Bronchial epithelial cell (primary cell): ENCODE measurements at regions not wholly inside any gene's neighbourhood (a gene's known extent, or its start where the extent isn't known, plus 50 kb on each side); places are given as distances from the start of the nearest gene placed in this dataset.

ENCODE experiments used
- DNase-seq: peaks from one replicate; pipeline ENCODE4 v3.0.0-alpha.2; 2010; ENCODE audit warnings: low read depth
- FAIRE-seq: peaks from 2 replicates; lab custom pipeline; 2011; peaks lifted over from hg19 to GRCh38; lab: Jason Lieb, UNC
- H3K27me3 ChIP-seq: 2 replicates; pipeline ENCODE4 v1.5.1; 2011; ENCODE audit warnings: low read length; ENCODE audit not compliant: control insufficient read depth, insufficient read depth
- H3K36me3 ChIP-seq: 2 replicates; pipeline ENCODE4 v1.5.1; 2011; ENCODE audit warnings: low read length; ENCODE audit not compliant: control insufficient read depth, insufficient read depth
- H3K4me3 ChIP-seq: 2 replicates; pipeline ENCODE4 v1.5.1; 2011; ENCODE audit warnings: mild to moderate bottlenecking, low read depth, low read length, control low read depth
- CTCF ChIP-seq: IDR thresholded peaks from 2 replicates; pipeline ENCODE4 v1.5.1; 2011; ENCODE audit warnings: mild to moderate bottlenecking, moderate library complexity, low read length, control low read depth, inconsistent platforms; ENCODE audit not compliant: insufficient read depth, severe bottlenecking

GRCh38 chr2:13649918-13650317, 933.2 kb downstream of the TRIB2 start:
- H3K36me3 ChIP-seq, result no peaks in the 10 kb centered on the region
- no peak overlapping the region for H3K4me3 ChIP-seq
- no peaks in the 10 kb centered on the region for H3K27me3 ChIP-seq
- DNase-seq (no peak), FAIRE-seq (no peak)
- no peak for TF ChIP-seq CTCF

DNA sequence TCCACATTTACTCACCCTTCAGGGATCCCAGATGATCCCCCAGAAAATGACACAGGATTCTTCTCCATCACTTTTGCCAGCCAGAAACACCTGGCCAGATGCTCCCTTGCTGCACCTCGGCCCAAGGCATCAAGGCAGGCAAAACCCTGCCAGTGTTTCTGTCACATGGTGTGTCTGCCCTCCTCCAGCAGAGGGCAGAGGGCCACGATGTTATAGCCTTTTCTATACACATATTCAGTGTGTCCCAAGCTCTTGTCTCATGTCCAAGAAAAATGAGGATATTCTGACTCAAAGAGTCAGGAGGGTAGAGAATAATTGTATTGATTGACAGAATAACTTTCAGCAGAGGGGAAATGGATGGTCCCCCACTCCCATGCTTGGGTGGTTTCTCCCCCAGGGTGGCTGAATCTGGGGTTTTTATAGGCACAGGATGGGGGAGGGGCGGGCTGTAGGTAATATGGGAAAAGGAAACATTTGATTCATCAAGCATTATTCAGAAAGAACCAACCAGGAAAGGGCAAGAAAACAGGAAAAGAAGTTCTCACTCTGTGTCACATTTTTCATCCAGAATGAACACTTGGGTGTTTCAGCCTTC, 933.9 kb downstream of the TRIB2 start:
- no peak for FAIRE-seq
- Histone ChIP-seq H3K4me3 (no peak overlapping the region), H3K27me3 (no peaks in the 10 kb centered on the region), H3K36me3 (no peaks in the 10 kb centered on the region)
- TF ChIP-seq CTCF, result no peak
- peak; percentile 39 for DNase-seq

- DNase-seq (no peak), FAIRE-seq (no peak)
- TF ChIP-seq CTCF, result no peak
- Histone ChIP-seq H3K27me3 (no peaks in the 10 kb centered on the region), H3K36me3 (no peaks in the 10 kb centered on the region), H3K4me3 (no peak overlapping the region)
These were observed 935.0 kb downstream of the TRIB2 start for GRCh38 chr2:13651684-13652131.

DNA sequence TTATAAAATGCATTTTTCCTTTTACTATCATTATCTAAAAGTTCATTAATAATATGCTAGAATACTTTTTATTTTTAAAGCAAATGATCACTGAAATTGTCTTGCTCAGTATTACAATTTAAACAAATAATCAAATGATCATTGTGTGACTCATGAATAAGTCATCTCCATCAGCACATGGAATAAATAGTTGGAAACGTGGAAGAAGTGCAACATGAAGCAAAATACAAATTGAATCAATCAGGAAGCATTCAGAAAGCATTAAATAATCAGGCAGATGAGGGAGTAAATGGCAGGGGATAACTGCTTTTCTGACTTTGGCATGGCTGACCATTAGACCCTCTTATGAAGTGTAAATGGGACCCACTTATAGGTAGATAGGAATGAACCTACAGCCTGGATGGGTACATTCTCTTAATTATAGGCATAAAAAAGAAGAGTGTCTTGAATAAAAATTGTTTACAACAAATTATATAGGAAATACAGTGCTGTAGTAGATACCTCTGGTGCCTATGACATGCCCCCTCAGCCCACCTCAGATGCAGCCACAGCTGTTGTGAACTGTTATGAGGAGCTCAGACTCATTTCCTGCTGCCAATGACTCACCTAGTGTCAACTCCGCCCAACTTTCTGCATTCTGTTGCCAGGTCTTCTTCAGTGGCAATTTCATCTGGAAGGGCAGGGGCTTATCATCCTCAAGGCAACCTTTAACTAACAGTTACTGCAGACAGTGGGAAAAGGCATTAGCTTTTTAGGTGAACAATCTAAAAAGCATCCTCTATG, 936.0 kb downstream of the TRIB2 start:
- TF ChIP-seq CTCF, result no peak
- Histone ChIP-seq H3K27me3 (no peaks in the 10 kb centered on the region), H3K36me3 (no peaks in the 10 kb centered on the region), H3K4me3 (no peak overlapping the region)
- FAIRE-seq, result no peak
- DNase-seq, result peak; percentile 89

DNA sequence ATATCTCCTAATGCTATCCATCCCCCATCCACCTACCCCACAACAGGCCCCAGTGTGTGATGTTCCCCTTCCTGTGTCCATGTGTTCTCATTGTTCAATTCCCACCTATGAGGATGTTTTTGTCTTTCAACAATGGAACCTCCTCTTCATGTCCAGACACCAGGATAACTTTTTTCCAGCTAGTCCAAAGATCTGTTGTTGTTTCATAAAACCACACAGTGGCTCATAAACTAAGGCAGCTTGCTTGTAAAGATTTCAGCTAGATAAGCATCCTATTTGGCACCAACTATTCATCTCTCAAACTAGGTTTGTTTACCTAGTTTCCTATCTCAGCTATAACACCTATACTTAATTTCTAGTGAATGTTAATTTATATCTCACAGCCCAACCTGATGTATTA, 937.7 kb downstream of the TRIB2 start:
- DNase-seq (no peak), FAIRE-seq (no peak)
- no peak overlapping the region for H3K4me3 ChIP-seq
- H3K27me3 ChIP-seq, result no peaks in the 10 kb centered on the region
- H3K36me3 ChIP-seq, result no peaks in the 10 kb centered on the region
- no peak for TF ChIP-seq CTCF

GRCh38 chr2:13660231-13660630, 943.5 kb downstream of the TRIB2 start:
- no peak for FAIRE-seq
- TF ChIP-seq CTCF, result no peak
- Histone ChIP-seq H3K4me3 (no peak overlapping the region), H3K36me3 (no peaks in the 10 kb centered on the region), H3K27me3 (no peaks in the 10 kb centered on the region)
- DNase-seq, result no peak
